RWPE1 (cell line): ENCODE measurements at regions not wholly inside any gene's neighbourhood (a gene's known extent, or its start where the extent isn't known, plus 50 kb on each side); places are given as distances from the start of the nearest gene placed in this dataset.
A peak's percentile ranks its signal among the peaks of the same experiment; 100 is the strongest.

ENCODE experiments used
- CTCF ChIA-PET: fragments of 350-600 bp; sonication (Branson Sonifier 250); formaldehyde crosslinking; extraction: SDS; loops from one replicate; lab custom pipeline; 2021; lab: Yijun Ruan, JAX
- POLR2A ChIA-PET: fragments of 400-600 bp; formaldehyde crosslinking; extraction: SDS; loops from one replicate; lab custom pipeline; 2020; ENCODE audit warnings: antibody characterized with exemption; ENCODE audit not compliant: low non-redundant PET; lab: Yijun Ruan, JAX
- DNase-seq: peaks from one replicate; pipeline ENCODE4 v3.0.0; 2012; ENCODE audit warnings: low spot score
- H3K27ac ChIP-seq: fragments of 450-650 bp; 2 replicates; pipeline ENCODE4 v1.5.1; 2017
- TF ChIP-seq, protein P1 (sequence below): fragments of 450-650 bp; conservative IDR thresholded peaks from 2 replicates; pipeline ENCODE4 v1.5.1; 2017; ENCODE audit warnings: low read depth, mild to moderate bottlenecking

- DNase-seq = no peak
- ChIA-PET CTCF (no interaction called here), POLR2A (no interaction called here)
- no peak overlapping the region for H3K27ac ChIP-seq
- TF ChIP-seq, protein P1, sequence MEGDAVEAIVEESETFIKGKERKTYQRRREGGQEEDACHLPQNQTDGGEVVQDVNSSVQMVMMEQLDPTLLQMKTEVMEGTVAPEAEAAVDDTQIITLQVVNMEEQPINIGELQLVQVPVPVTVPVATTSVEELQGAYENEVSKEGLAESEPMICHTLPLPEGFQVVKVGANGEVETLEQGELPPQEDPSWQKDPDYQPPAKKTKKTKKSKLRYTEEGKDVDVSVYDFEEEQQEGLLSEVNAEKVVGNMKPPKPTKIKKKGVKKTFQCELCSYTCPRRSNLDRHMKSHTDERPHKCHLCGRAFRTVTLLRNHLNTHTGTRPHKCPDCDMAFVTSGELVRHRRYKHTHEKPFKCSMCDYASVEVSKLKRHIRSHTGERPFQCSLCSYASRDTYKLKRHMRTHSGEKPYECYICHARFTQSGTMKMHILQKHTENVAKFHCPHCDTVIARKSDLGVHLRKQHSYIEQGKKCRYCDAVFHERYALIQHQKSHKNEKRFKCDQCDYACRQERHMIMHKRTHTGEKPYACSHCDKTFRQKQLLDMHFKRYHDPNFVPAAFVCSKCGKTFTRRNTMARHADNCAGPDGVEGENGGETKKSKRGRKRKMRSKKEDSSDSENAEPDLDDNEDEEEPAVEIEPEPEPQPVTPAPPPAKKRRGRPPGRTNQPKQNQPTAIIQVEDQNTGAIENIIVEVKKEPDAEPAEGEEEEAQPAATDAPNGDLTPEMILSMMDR = no peak
These were observed 118.1 kb upstream of the PRR32 start for GRCh38 chrX:126701380-126701779.

GRCh38 chrX:126718440-126718839 is 101.1 kb upstream of the PRR32 start:
- CTCF ChIA-PET = no interaction called here
- H3K27ac ChIP-seq = no peak overlapping the region
- POLR2A ChIA-PET = no interaction called here
- TF ChIP-seq, protein P1 = no peak
- DNase-seq = peak; percentile 3

GRCh38 chrX:126719208-126719607 is 100.3 kb upstream of the PRR32 start:
- CTCF ChIA-PET = no interaction called here
- POLR2A ChIA-PET = no interaction called here
- no peak overlapping the region for H3K27ac ChIP-seq
- TF ChIP-seq, protein P1 = no peak
- no peak for DNase-seq

GRCh38 chrX:126723881-126724280 is 95.6 kb upstream of the PRR32 start:
- TF ChIP-seq, protein P1 = no peak
- POLR2A ChIA-PET = no interaction called here
- DNase-seq = no peak
- H3K27ac ChIP-seq = no peak overlapping the region
- CTCF ChIA-PET = no interaction called here

DNA sequence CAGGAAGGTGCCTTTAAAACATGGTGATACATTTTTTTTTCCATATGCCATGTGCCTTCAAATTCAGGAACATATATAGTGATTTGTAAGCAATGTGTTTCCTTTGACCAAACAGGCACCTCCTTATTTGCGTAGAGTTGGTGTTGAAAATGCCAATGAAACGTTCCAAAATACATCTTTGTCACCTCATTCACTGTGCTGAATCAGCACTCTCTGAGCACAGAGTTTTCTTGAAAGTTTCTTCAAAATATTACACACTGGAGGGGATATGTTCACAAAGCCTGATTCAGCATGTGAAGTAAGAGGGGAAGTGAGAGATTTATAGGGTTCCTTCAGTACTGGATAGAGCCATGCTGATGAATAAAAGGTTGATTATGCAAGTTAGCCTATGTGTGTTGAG is 85.7 kb upstream of the PRR32 start:
- TF ChIP-seq, protein P1 = no peak
- POLR2A ChIA-PET = no interaction called here
- no peak overlapping the region for H3K27ac ChIP-seq
- CTCF ChIA-PET = no interaction called here
- no peak for DNase-seq
